ENCODE measurements at regions not wholly inside any gene's neighbourhood (a gene's known extent, or its start where the extent isn't known, plus 50 kb on each side); places are given as distances from the start of the nearest gene placed in this dataset.
"Not testable (repeated sequence)": the region's sequence is repeated elsewhere in the genome, so short reads cannot be mapped to it uniquely, and the experiment has no call there.

- H3K4me3 ChIP-seq (ENCODE audit: low read depth, low read length) = no peak overlapping the region
- TF ChIP-seq CTCF (IDR thresholded peaks at IDR 0.05; ENCODE audit: insufficient read depth, low read length, missing control alignments) = no peak
- DNase-seq (ENCODE audit: low read depth, low spot score) = no peak
- ChIA-PET POLR2A (no interaction called here), CTCF (no interaction called here)
Observed at GRCh38 chr18:4544142-4544541, 89.0 kb upstream of the DLGAP1 start.

- no peak for DNase-seq (ENCODE audit: low read depth, low spot score)
- CTCF ChIA-PET = no interaction called here
Observed at GRCh38 chr18:4543711-4544110, 88.6 kb upstream of the DLGAP1 start.

GRCh38 chr18:4541588-4541987, 86.5 kb upstream of the DLGAP1 start:
- POLR2A ChIA-PET = no interaction called here
- no peak for DNase-seq (ENCODE audit: low read depth, low spot score)
- CTCF ChIA-PET = no interaction called here
- no peak for TF ChIP-seq CTCF (IDR thresholded peaks at IDR 0.05; ENCODE audit: insufficient read depth, low read length, missing control alignments)
- H3K4me3 ChIP-seq (ENCODE audit: low read depth, low read length) = no peak overlapping the region

More at GRCh38 chr18:4543711-4544110, 88.6 kb upstream of the DLGAP1 start:
- no peak for TF ChIP-seq CTCF (IDR thresholded peaks at IDR 0.05; ENCODE audit: insufficient read depth, low read length, missing control alignments)
- POLR2A ChIA-PET = no interaction called here
- H3K4me3 ChIP-seq (ENCODE audit: low read depth, low read length) = no peak overlapping the region

GRCh38 chr18:4536447-4536846, 81.3 kb upstream of the DLGAP1 start:
- CTCF ChIA-PET = no interaction called here
- H3K4me3 ChIP-seq (ENCODE audit: low read depth, low read length) = no peak overlapping the region
- DNase-seq (ENCODE audit: low read depth, low spot score) = no peak
- no peak for TF ChIP-seq CTCF (IDR thresholded peaks at IDR 0.05; ENCODE audit: insufficient read depth, low read length, missing control alignments)
- POLR2A ChIA-PET = no interaction called here

- CTCF ChIA-PET = no interaction called here
- no peak for TF ChIP-seq CTCF (IDR thresholded peaks at IDR 0.05; ENCODE audit: insufficient read depth, low read length, missing control alignments)
- POLR2A ChIA-PET = no interaction called here
- H3K4me3 ChIP-seq (ENCODE audit: low read depth, low read length) = no peak overlapping the region
- DNase-seq (ENCODE audit: low read depth, low spot score) = no peak
Observed at GRCh38 chr18:4528405-4528804, 73.3 kb upstream of the DLGAP1 start.

- POLR2A ChIA-PET; CTCF ChIA-PET; DNase-seq (ENCODE audit: low read depth, low spot score); H3K4me3 ChIP-seq (ENCODE audit: low read depth, low read length): not testable (repeated sequence)
Observed at GRCh38 chr18:4527826-4528225, 72.7 kb upstream of the DLGAP1 start.

GRCh38 chr18:4524096-4524495, 69.0 kb upstream of the DLGAP1 start:
- no peak for DNase-seq (ENCODE audit: low read depth, low spot score)
- TF ChIP-seq CTCF (IDR thresholded peaks at IDR 0.05; ENCODE audit: insufficient read depth, low read length, missing control alignments) = no peak
- CTCF ChIA-PET = no interaction called here
- POLR2A ChIA-PET = no interaction called here
- H3K4me3 ChIP-seq (ENCODE audit: low read depth, low read length) = no peak overlapping the region
